Ammon's horn (tissue), 1 donor: ENCODE measurements at regions not wholly inside any gene's neighbourhood (a gene's known extent, or its start where the extent isn't known, plus 50 kb on each side); places are given as distances from the start of the nearest gene placed in this dataset.
A peak's percentile ranks its signal among the peaks of the same experiment; 100 is the strongest.

Source experiments
- DNase-seq: peaks from one replicate; pipeline ENCODE4 v3.0.0-alpha.2; 2016; ENCODE audit warnings: low spot score

DNA sequence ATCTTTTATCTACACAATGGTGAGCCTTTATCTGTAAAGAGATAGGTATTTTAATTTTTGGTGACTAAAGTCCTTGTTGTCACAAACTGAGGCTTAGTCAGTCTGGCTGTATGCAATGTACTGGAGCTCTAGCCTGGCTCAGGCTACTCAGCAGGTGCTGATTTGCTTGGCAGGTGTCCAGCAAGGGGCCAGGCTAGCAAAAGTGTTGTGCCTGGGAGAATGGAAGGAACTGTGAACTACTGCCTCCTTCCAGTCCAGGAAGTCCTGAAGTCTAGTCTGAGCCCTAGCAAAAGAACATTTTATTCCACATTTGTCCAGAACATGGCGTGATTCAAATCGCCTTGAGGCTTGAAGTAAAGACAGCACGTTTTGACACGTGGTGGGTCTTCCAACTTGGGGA is 260.5 kb downstream of the CCDC85A start:
- DNase-seq, result no peak

GRCh38 chr2:56448403-56449001 is 264.7 kb downstream of the CCDC85A start:
- DNase-seq, result no peak

DNA sequence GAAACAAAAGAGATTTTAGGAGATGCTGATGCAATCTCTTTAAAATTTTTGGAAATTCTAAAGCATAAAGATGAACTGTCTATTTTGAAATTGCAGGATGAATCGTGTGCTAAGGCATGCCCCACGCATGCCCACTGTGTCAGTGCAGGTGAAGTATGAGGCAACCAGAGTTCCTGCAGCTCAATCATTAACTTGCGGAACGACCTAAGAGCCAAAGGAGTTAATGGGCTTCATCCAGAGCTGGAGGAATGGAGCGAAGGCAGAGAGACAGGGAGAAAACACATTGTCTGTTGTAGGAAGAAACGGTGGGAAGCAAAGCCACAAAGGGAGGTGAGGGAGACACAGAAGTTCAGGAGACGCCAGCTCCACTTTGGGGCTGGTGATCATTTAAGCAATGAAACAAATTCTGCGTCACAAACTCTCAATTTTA is 265.2 kb downstream of the CCDC85A start:
- DNase-seq, result no peak

- DNase-seq, result no peak
These were observed 265.7 kb downstream of the CCDC85A start for GRCh38 chr2:56449449-56449860.

DNA sequence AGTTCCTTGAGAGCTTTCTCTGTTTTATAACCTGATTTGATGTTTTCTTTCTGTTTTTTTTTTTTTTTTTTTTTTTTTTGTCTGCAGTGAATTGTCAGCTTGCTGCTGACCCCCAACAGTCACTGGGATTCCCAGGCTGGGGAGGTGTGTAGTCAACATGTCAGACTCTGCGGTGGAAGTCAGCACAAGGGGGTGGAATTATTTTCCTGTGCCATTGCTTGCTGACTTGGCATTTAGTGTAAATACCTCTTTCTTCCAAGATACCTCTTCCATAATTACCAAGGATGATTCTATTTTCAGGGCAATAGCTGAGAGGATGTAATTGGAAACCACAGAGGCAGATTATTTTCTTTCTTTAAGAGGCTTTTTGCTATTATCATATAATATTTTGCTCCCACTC is 266.3 kb downstream of the CCDC85A start:
- DNase-seq, result no peak

DNA sequence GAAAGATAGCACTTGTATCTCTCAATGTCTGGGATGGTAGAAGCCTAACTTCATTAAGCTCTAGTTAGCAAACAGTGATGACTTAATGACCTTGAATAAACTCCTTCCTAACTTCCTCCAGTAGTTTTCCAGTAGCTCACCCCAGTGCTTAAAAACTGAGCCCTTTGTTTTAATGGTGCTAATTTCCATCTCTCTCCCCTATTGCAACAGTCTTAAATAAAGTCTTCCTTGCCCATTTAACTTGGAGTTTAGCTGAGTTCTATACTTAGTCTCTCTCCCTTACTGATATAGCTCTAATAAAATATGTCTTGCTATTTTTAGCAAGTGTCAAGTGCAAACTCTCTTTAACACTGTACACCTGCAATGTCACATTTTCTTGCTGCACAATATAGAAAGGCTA is 267.0 kb downstream of the CCDC85A start:
- DNase-seq, result no peak

- no peak for DNase-seq
These were observed 271.9 kb downstream of the CCDC85A start for GRCh38 chr2:56455642-56456041.

GRCh38 chr2:56456791-56457190 is 273.0 kb downstream of the CCDC85A start:
- DNase-seq, result no peak

GRCh38 chr2:56460508-56460907 is 276.7 kb downstream of the CCDC85A start:
- DNase-seq, result no peak

DNA sequence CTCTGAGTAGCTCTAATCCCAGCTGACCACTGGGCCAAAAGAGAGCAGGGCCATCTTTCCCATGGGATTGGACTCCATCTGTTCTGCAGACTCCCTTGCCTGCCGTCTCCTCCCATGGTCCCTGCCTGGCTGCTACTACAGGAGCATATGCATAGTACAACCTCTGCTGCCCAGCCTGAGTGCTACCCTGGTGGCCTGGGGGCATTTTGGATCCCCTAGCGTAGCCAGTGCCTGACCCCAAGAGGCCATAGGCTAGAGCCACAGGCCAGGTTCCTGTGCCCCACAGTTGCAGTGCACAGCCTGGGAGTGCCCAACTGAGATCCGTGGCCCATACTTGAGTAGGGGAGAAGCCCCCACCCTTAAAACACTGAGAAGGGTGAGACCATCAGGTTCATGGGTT is 280.3 kb downstream of the CCDC85A start:
- no peak for DNase-seq

GRCh38 chr2:56464613-56465012 is 280.8 kb downstream of the CCDC85A start:
- DNase-seq, result no peak

- no peak for DNase-seq
These were observed 281.7 kb downstream of the CCDC85A start for GRCh38 chr2:56465491-56465890.

GRCh38 chr2:56473524-56473923 is 289.7 kb downstream of the CCDC85A start:
- no peak for DNase-seq

DNA sequence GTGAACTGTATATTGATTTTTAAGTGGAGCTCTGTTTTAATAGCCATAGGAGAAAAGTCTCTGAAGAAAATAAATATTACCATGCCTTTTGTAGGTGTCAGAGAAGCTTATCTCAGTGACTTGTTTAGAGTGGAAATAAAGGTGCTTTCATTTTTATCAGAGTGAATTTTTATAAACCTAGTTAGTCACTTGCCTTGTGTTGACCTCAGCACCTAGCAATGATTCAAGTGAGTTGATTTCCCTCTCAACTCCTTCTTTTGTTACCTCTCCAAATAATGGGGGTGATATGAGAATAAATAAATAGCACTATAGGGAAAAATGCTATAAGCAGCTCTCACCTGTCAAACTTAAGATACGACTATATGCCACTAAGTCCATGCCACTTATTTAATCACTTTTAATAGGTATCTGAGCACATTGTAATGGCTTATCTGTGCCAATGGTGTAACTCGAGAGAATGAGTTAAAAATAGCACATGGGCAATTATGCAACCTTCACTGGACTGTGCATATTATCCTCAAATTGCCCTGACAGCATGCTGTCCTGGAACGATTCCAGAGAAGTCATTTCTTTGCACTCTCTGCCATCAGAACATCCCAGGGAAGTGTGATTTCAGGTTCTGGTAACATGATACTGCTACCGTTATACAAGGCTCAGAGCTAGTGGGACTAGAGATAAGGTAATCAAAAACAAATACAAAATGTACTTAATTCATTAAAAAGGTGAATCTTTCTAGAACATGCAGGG is 290.8 kb downstream of the CCDC85A start:
- DNase-seq, result no peak

- no peak for DNase-seq
These were observed 291.4 kb downstream of the CCDC85A start for GRCh38 chr2:56475191-56475590.

DNA sequence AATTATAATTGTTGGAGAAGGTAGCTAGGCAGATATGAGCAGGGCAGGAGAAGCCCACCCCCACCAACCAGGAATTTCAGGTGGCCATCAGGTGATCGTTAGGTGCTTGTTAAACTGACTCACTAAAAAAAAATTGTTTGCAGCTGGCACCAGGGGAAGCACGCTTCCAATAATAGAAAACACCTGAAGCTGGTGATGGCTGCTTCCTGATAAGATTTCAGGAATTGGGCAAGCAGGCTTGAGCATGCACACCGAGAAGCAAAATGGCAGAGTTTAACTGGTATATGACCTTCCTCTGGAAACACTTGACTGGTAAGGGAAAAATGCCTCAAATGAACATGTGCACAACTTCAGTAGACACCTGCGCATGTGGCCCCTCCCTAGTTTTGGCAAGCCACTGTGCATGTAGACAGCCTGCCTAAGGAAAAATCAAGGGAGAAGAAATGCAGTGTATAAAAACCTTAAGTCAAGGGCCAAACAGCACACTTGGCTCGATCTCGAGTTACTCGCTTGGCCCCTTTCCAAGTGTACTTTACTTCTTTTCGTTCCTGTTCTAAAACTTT is 292.8 kb downstream of the CCDC85A start:
- no peak for DNase-seq

DNA sequence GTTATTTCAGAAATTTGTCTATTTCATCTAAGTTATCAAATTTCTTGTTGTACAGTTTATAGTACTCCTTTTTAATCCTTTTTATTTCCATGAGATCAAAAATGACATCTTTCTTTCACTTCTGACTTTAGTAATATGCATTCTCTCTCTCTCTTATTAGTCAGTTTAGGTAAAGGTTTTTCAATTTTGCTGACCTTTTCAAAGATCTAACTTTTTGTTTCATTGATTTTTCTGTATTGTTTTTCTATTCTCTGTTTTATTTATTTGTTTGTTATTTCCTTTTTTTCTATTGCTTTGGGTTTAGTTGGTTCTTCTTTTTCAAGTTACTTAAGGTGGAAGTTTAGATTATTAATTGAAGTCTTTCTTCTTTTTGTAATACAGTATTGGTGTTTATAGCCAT is 294.2 kb downstream of the CCDC85A start:
- no peak for DNase-seq

GRCh38 chr2:56483081-56483480 is 299.3 kb downstream of the CCDC85A start:
- DNase-seq, result no peak

DNA sequence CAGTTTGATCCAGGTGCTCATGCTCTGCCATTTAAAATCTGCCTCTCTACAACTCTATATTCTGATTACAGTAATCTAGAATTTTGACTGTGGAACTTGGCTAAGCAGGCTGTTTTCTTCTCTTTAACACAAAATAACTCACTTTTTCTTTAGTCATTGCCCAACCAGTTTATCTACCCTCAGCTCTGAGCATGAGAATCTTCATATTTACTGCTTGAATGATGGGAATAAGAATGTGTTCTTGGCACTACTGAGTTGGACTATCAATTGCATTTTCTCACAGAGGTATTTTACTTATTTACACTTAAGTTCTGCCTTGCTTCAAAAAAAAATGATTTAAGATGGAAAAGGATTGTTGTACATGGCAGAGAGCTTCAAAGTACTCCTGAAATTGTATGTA is 301.1 kb downstream of the CCDC85A start:
- no peak for DNase-seq

- no peak for DNase-seq
These were observed 316.5 kb downstream of the CCDC85A start for GRCh38 chr2:56500317-56500716.

- no peak for DNase-seq
These were observed 318.8 kb downstream of the CCDC85A start for GRCh38 chr2:56502616-56503015.

- DNase-seq, result no peak
These were observed 322.1 kb downstream of the CCDC85A start for GRCh38 chr2:56505885-56506284.

DNA sequence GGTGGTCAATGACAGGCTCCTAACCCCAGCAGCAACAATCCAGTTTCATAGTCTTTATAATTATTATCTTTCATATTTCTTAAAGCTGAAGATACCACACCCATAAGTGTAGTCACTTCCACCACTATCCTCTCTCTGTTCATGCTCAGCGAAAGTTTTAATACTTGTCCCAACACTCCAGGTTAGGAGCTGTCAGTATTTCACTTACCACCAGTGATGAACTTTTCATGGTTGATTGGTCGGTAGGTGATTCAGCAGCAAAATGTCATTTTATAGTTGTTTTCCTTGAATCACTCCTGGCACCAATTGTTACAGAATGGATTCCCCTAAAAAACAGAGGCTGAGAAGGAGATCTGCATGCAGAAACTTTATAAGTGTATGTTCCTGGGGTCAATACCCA is 324.9 kb downstream of the CCDC85A start:
- no peak for DNase-seq

DNA sequence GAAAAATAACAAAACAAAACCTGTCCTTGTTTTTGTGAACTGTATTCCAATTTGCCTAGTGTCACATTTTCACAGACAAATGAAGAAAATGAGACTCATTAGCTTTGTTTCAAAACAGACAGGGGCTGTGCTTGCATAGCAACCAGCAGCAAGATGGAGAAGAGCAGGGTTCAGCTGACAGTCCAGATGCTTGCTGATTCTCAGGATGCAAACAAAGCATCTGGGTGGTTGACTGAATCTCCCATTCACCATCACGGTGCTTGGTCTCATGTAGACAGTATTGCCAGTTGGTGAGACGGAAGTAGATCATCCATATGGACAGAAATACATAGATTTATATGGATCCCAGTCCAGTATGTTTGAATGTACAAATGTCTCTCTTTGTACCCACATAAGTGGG is 326.8 kb downstream of the CCDC85A start:
- DNase-seq, result peak; percentile 12
